ENCODE measurements at regions not wholly inside any gene's neighbourhood (a gene's known extent, or its start where the extent isn't known, plus 50 kb on each side); places are given as distances from the start of the nearest gene placed in this dataset.

- H3K4me1 ChIP-seq (ENCODE audit: control insufficient read depth, extremely low read depth, insufficient read depth, low read length): no peaks in the 10 kb centered on the region
- H4K20me1 ChIP-seq (ENCODE audit: control insufficient read depth, extremely low read depth, insufficient read depth, low read length): no peaks in the 10 kb centered on the region
- H3K9ac ChIP-seq (ENCODE audit: control insufficient read depth, extremely low read depth, insufficient read depth, low read length): no peak overlapping the region
- H3K4me3 ChIP-seq (ENCODE audit: control insufficient read depth in 2 of 3, extremely low read depth in 1 of 3, insufficient read depth in 2 of 3, low read depth in 1 of 3, low read length in 3 of 3): no peak overlapping the region
- FAIRE-seq (no peak), DNase-seq (ENCODE audit: low read depth, low spot score) (no peak)
- H3K4me2 ChIP-seq (ENCODE audit: control insufficient read depth, extremely low read depth, insufficient read depth, low read depth, low read length): no peak overlapping the region
- no peak overlapping the region for H2AFZ ChIP-seq (ENCODE audit: control insufficient read depth, low read length)
- no peaks in the 10 kb centered on the region for H3K9me3 ChIP-seq (ENCODE audit: control insufficient read depth, low read depth, low read length)
- dilution Hi-C loops (cut with MboI; ENCODE audit: extremely low pct_ligation_motif_present, low sequenced_read_pairs): no loop called here
- H3K79me2 ChIP-seq (ENCODE audit: control insufficient read depth, insufficient read depth, low read length): no peaks in the 10 kb centered on the region
- H3K27me3 ChIP-seq (ENCODE audit: control insufficient read depth, extremely low read depth, insufficient read depth, low read length): no peaks in the 10 kb centered on the region
- no peak for TF ChIP-seq EZH2 (IDR thresholded peaks at IDR 0.05; ENCODE audit: low read length)
- no peak for TF ChIP-seq CTCF (optimal IDR thresholded peaks at IDR 0.05 in 1 of 3, IDR thresholded peaks at IDR 0.05 in 1 of 3, conservative IDR thresholded peaks at IDR 0.05 in 1 of 3; ENCODE audit: extremely low read depth in 1 of 3, insufficient read depth in 2 of 3, low read length in 3 of 3)
- H3K9me1 ChIP-seq (ENCODE audit: control insufficient read depth, extremely low read depth, insufficient read depth, low read length): no peaks in the 10 kb centered on the region
- H3K36me3 ChIP-seq (ENCODE audit: control insufficient read depth in 2 of 2, extremely low read depth in 1 of 2, insufficient read depth in 2 of 2, low read length in 2 of 2): no peaks in the 10 kb centered on the region
- no peak overlapping the region for H3K27ac ChIP-seq (ENCODE audit: control insufficient read depth, insufficient read depth, low read length)
Observed at GRCh38 chr12:89101440-89101839, 250.9 kb downstream of the DUSP6 start.

- Histone ChIP-seq H3K27me3 (ENCODE audit: control insufficient read depth, extremely low read depth, insufficient read depth, low read length) (no peaks in the 10 kb centered on the region), H3K9me1 (ENCODE audit: control insufficient read depth, extremely low read depth, insufficient read depth, low read length) (no peaks in the 10 kb centered on the region), H3K4me3 (ENCODE audit: control insufficient read depth in 2 of 3, extremely low read depth in 1 of 3, insufficient read depth in 2 of 3, low read depth in 1 of 3, low read length in 3 of 3) (no peak overlapping the region), H3K4me2 (ENCODE audit: control insufficient read depth, extremely low read depth, insufficient read depth, low read depth, low read length) (no peak overlapping the region), H3K9ac (ENCODE audit: control insufficient read depth, extremely low read depth, insufficient read depth, low read length) (no peak overlapping the region), H3K4me1 (ENCODE audit: control insufficient read depth, extremely low read depth, insufficient read depth, low read length) (no peaks in the 10 kb centered on the region), H3K79me2 (ENCODE audit: control insufficient read depth, insufficient read depth, low read length) (no peaks in the 10 kb centered on the region), H2AFZ (ENCODE audit: control insufficient read depth, low read length) (no peak overlapping the region), H4K20me1 (ENCODE audit: control insufficient read depth, extremely low read depth, insufficient read depth, low read length) (no peaks in the 10 kb centered on the region), H3K9me3 (ENCODE audit: control insufficient read depth, low read depth, low read length) (no peaks in the 10 kb centered on the region), H3K27ac (ENCODE audit: control insufficient read depth, insufficient read depth, low read length) (no peak overlapping the region), H3K36me3 (ENCODE audit: control insufficient read depth in 2 of 2, extremely low read depth in 1 of 2, insufficient read depth in 2 of 2, low read length in 2 of 2) (no peaks in the 10 kb centered on the region)
- DNase-seq (ENCODE audit: low read depth, low spot score) (no peak), FAIRE-seq (no peak)
- TF ChIP-seq CTCF (optimal IDR thresholded peaks at IDR 0.05 in 1 of 3, IDR thresholded peaks at IDR 0.05 in 1 of 3, conservative IDR thresholded peaks at IDR 0.05 in 1 of 3; ENCODE audit: extremely low read depth in 1 of 3, insufficient read depth in 2 of 3, low read length in 3 of 3): no peak
- dilution Hi-C loops (cut with MboI; ENCODE audit: extremely low pct_ligation_motif_present, low sequenced_read_pairs): no loop called here
Observed at GRCh38 chr12:89098441-89099112, 253.7 kb downstream of the DUSP6 start.
